ENCODE measurements at regions not wholly inside any gene's neighbourhood (a gene's known extent, or its start where the extent isn't known, plus 50 kb on each side); places are given as distances from the start of the nearest gene placed in this dataset.

DNA sequence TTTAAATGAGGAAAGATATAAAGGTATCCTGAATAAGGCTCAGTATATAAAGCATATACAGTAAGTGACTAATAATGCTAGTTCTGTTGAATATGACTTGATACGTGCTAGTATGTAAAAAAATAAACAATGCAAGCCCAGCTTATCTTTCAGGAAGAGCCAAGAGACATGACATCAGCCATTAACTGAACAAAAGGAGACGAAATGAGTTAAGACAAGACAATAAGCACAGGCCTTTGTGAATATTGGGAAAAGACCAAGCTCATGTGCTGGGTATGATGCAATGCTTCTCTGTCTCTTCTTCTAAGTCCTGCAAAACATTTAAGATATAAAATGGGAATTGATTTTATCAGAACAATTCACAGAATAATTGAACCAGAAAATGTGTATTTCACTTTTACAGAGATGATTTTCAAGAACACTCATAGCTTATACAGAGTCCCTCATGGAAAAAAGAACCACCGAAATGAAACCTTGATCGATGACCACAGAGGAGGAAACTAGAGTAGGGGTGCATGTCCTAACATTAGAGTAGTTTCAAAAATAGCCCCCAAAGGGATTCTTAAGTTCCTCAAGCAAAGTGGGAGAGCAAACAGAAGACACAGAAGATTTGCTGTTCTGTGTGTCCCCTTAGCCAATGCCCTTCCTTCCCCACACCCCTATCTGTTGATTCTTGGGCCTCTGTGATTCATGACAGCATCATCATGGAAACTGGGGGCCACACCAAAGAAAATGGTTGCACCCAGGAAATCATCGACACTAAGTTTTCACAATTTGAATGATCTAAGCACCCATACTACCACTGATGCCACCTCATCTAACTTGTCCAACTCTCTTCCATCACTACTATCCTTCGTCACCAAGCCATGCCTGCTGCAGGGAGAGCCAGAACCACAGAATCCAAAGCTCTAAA is 68.0 kb upstream of the CRIM1 start:
- TF ChIP-seq CTCF (conservative IDR thresholded peaks at IDR 0.05; ENCODE audit: low read length) (no peak), EZH2phosphoT487 (IDR thresholded peaks at IDR 0.05; ENCODE audit: borderline replicate concordance, low read depth, low read length) (no peak)

Data from OCI-LY7 (cell line).